ENCODE measurements at regions not wholly inside any gene's neighbourhood (a gene's known extent, or its start where the extent isn't known, plus 50 kb on each side); places are given as distances from the start of the nearest gene placed in this dataset.

- no peak for TF ChIP-seq CTCF (IDR thresholded peaks at IDR 0.05)
- no peak for TF ChIP-seq POLR2A (IDR thresholded peaks at IDR 0.05)
- no peak for TF ChIP-seq EP300 (IDR thresholded peaks at IDR 0.05)
- no peak for TF ChIP-seq POLR2AphosphoS5 (IDR thresholded peaks at IDR 0.05)
Observed at GRCh38 chr6:71608646-71609045, 277.7 kb upstream of the RIMS1 start.
